NCI-H1417 treated with DMSO at 0.1 percent for 48 hours (cell line): ENCODE measurements at regions not wholly inside any gene's neighbourhood (a gene's known extent, or its start where the extent isn't known, plus 50 kb on each side); places are given as distances from the start of the nearest gene placed in this dataset.

Experiments used
- DNase-seq: peaks from one replicate; lab custom pipeline; 2025; lab: John Stamatoyannopoulos, UW

GRCh38 chr15:99440551-99441443 is 125.0 kb upstream of the MEF2A start:
- DNase-seq = no peak

- no peak for DNase-seq
These were observed 124.4 kb upstream of the MEF2A start for GRCh38 chr15:99441444-99441800.

GRCh38 chr15:99441871-99442251 is 123.9 kb upstream of the MEF2A start:
- no peak for DNase-seq

GRCh38 chr15:99442252-99442897 is 123.4 kb upstream of the MEF2A start:
- DNase-seq = no peak

GRCh38 chr15:99443056-99443756 is 122.6 kb upstream of the MEF2A start:
- no peak for DNase-seq

- no peak for DNase-seq
These were observed 121.9 kb upstream of the MEF2A start for GRCh38 chr15:99443768-99444446.

- no peak for DNase-seq
These were observed 120.4 kb upstream of the MEF2A start for GRCh38 chr15:99445272-99445850.

- DNase-seq = peak; percentile 68
These were observed 119.0 kb upstream of the MEF2A start for GRCh38 chr15:99446565-99447496.

- peak; percentile 70 for DNase-seq
These were observed 118.0 kb upstream of the MEF2A start for GRCh38 chr15:99447497-99448371.

- no peak for DNase-seq
These were observed 116.3 kb upstream of the MEF2A start for GRCh38 chr15:99449514-99449913.

GRCh38 chr15:99450896-99451358 is 114.9 kb upstream of the MEF2A start:
- DNase-seq = no peak

- DNase-seq = no peak
These were observed 114.3 kb upstream of the MEF2A start for GRCh38 chr15:99451484-99451883.

- DNase-seq = no peak
These were observed 113.8 kb upstream of the MEF2A start for GRCh38 chr15:99452010-99452409.

GRCh38 chr15:99452728-99453636 is 112.8 kb upstream of the MEF2A start:
- DNase-seq = no peak

- DNase-seq = no peak
These were observed 112.2 kb upstream of the MEF2A start for GRCh38 chr15:99453637-99454030.

GRCh38 chr15:99454107-99454809 is 111.5 kb upstream of the MEF2A start:
- no peak for DNase-seq

- DNase-seq = no peak
These were observed 110.6 kb upstream of the MEF2A start for GRCh38 chr15:99454941-99455788.
